GM23338 (cell line): ENCODE measurements at regions not wholly inside any gene's neighbourhood (a gene's known extent, or its start where the extent isn't known, plus 50 kb on each side); places are given as distances from the start of the nearest gene placed in this dataset.

Experiments used
- CREB1 ChIP-seq: fragments of 250-450 bp; sonication (Bioruptor Pico); IDR thresholded peaks from 2 replicates; pipeline ENCODE4 v1.5.0; 2020; ENCODE audit warnings: low read depth, mild to moderate bottlenecking, moderate library complexity
- EZH2 ChIP-seq: fragments of 200-600 bp; sonication (generic); IDR thresholded peaks from one replicate; pipeline ENCODE4 v1.8.0; 2017; ENCODE audit warnings: antibody characterized with exemption, mild to moderate bottlenecking, low read depth; ENCODE audit not compliant: unreplicated experiment
- EZH2phosphoT487 ChIP-seq: fragments of 200-600 bp; sonication (generic); IDR thresholded peaks from one replicate; pipeline ENCODE4 v1.8.1; 2018; ENCODE audit warnings: antibody characterized with exemption; ENCODE audit not compliant: unreplicated experiment
- JUNB ChIP-seq: IDR thresholded peaks from one replicate; pipeline ENCODE4 v1.6.1; 2016; ENCODE audit warnings: antibody characterized with exemption; ENCODE audit not compliant: unreplicated experiment
- POLR2AphosphoS5 ChIP-seq: IDR thresholded peaks from 2 replicates; pipeline ENCODE4 v1.6.1; 2016; ENCODE audit warnings: antibody characterized with exemption, low read depth
- REST ChIP-seq: IDR thresholded peaks from one replicate; pipeline ENCODE4 v1.6.1; 2018; ENCODE audit warnings: antibody characterized with exemption; ENCODE audit not compliant: unreplicated experiment
- STAT1 ChIP-seq: IDR thresholded peaks from one replicate; pipeline ENCODE4 v1.6.1; 2016; ENCODE audit warnings: antibody characterized with exemption; ENCODE audit not compliant: unreplicated experiment
- ZNF114 ChIP-seq: fragments of 250-450 bp; sonication (Bioruptor Pico); IDR thresholded peaks from 2 replicates; pipeline ENCODE4 v1.5.0; 2020; ENCODE audit warnings: mild to moderate bottlenecking, moderate library complexity
- ZNF331 ChIP-seq: fragments of 250-450 bp; sonication (Bioruptor Pico); IDR thresholded peaks from 2 replicates; pipeline ENCODE4 v1.5.0; 2020; ENCODE audit warnings: low read depth, mild to moderate bottlenecking, moderate library complexity
- TF ChIP-seq, protein P1 (sequence below), 2 experiments: fragments of 200-600 bp in 1 of 2; sonication (generic) in 1 of 2; conservative IDR thresholded peaks; 2 replicates each; pipeline versions ENCODE4 v1.5.1 to v1.6.1; 2016 to 2017; ENCODE audit warnings: antibody characterized with exemption in 2 of 2, low read depth in 2 of 2, mild to moderate bottlenecking in 2 of 2, moderate library complexity in 1 of 2

DNA sequence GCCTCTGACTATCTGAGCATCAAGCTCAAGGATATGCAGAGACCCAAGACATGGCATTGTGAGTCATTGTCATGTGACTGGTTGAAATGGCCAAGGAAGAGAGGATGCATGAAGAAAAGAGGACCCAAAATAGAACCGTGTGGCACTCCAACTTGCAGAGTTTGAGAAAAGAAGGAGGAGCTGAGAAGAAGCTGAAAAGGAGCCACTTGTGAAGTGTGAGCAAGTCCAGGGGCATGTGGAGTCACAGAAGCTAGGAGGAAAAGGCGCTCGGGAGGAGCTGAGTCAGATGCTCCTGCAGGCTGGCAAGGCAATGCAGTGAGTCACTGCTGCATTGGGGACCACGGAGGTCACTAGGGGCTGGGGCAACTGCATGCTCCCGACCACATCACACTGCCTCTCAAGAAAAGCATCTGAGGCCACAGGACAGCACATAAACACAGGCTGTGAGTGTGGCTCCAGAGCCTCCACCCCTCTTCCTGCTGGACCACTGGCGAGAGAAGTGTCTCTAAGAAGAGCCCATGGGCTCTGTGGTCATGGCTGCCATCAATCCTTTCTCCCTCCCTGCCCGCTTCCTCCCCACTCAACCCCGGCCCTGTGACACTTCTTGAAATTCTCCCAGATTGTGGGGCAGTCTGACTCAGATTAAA, 197.6 kb downstream of the DRD1 start:
- TF ChIP-seq, protein P1, sequence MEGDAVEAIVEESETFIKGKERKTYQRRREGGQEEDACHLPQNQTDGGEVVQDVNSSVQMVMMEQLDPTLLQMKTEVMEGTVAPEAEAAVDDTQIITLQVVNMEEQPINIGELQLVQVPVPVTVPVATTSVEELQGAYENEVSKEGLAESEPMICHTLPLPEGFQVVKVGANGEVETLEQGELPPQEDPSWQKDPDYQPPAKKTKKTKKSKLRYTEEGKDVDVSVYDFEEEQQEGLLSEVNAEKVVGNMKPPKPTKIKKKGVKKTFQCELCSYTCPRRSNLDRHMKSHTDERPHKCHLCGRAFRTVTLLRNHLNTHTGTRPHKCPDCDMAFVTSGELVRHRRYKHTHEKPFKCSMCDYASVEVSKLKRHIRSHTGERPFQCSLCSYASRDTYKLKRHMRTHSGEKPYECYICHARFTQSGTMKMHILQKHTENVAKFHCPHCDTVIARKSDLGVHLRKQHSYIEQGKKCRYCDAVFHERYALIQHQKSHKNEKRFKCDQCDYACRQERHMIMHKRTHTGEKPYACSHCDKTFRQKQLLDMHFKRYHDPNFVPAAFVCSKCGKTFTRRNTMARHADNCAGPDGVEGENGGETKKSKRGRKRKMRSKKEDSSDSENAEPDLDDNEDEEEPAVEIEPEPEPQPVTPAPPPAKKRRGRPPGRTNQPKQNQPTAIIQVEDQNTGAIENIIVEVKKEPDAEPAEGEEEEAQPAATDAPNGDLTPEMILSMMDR (conservative IDR thresholded peaks at IDR 0.05; ENCODE audit: low read depth in 2 of 2), result no peak
- TF ChIP-seq EZH2 (no peak), CREB1 (no peak), EZH2phosphoT487 (no peak), ZNF114 (no peak), JUNB (no peak), REST (no peak), POLR2AphosphoS5 (no peak), ZNF331 (CRISPR knock-in tag) (no peak), STAT1 (no peak)
